ENCODE measurements at regions not wholly inside any gene's neighbourhood (a gene's known extent, or its start where the extent isn't known, plus 50 kb on each side); places are given as distances from the start of the nearest gene placed in this dataset.
"Not testable (repeated sequence)": the region's sequence is repeated elsewhere in the genome, so short reads cannot be mapped to it uniquely, and the experiment has no call there.

DNA sequence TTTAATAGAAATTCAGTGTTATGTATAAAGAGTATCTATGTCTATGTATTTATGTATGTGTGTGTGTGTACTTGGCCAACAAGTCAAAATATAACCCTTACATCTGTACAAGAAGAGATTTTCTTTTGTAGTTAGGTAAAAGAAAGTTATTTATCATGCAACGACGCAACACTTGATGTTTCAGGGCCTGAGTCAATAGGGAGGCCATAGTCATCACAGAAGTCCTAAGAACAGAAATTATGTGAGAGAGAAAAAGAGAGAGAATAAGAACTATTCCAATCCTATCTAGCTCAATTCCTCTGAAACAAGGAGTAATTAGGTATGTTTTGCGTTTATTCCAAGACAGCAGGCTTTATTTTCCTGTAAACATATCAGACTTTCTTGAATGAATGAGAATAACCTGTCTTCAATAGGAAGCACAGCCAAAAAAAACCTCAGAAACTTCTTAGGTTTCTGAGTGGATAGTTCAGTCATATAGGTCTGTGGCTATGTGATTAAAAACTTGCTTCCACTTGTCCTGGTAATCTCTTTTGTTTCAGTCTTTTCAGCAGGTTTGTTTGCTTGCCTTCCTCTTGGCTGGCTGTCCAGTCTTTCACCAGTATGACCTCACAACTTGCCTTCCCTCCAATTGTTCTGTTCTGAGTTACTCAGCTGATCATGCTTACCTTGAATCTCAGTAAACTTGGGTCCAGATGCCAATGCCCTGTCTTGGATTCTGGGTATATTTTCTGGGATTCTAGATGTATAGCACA is 382.4 kb upstream of the GBE1 start:
- FAIRE-seq, result no peak

DNA sequence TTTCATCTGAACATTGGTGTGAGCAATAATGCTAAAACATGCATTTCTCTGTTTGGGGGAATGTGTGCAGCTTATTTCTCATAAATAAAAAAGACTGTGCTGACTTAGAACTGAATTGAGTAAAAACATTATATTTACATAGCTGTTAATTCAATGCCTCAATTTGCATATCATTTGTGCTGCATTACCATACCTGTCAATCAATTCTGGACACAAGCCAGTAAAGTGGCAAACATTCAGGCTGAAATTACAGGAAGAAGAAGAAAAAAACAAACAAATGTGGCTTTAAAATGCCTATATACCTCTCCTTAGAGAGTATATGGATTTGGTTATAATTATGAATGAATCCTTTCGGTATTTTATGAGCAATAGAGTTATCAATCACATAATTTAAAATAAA is 380.1 kb upstream of the GBE1 start:
- FAIRE-seq, result no peak

DNA sequence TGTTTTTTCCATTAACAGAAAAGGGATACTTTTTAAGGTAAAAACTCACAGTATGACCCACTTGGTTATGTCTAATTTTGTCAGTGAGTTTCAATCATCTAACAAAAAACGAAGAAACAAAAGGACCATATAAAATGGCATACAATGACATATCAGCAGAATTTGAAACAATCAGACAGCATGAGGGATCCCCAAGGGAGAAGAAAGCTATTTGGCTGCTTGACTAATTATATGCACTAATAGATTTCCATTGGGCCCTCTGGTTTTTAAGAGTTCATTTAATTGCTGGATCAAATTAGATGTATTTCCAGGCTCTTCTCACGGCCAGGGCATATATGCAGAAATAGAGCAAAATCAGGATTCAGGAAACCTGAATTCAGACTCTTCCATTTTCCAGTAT is 376.4 kb upstream of the GBE1 start:
- FAIRE-seq, result no peak

- no peak for FAIRE-seq
Observed at GRCh38 chr3:82137050-82137449, 375.6 kb upstream of the GBE1 start.

DNA sequence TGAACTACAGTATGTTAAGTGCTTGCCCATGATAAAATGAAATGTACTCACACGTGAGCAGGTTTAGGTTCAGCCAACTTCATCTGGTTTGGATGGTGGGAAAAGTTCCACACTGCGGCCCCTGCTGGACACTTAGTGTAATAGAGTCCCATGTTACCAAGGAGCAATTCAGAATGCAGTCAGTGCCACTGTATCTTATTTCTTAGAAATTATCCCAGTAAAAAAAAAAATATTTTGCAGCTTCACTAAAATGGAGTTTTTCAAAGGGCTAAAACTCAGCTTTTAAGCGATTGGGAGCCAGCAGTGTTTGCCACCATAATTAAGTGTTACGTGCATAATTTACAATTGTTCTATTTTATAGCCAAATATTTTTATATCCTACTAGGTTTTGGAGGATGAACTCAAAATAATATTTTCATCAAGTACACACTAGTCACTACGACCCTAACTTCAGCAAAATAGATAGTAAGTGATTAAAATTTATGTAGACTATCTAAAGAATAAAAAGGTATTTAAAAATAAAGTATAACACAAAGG is 371.7 kb upstream of the GBE1 start:
- peak; percentile 79 for FAIRE-seq

DNA sequence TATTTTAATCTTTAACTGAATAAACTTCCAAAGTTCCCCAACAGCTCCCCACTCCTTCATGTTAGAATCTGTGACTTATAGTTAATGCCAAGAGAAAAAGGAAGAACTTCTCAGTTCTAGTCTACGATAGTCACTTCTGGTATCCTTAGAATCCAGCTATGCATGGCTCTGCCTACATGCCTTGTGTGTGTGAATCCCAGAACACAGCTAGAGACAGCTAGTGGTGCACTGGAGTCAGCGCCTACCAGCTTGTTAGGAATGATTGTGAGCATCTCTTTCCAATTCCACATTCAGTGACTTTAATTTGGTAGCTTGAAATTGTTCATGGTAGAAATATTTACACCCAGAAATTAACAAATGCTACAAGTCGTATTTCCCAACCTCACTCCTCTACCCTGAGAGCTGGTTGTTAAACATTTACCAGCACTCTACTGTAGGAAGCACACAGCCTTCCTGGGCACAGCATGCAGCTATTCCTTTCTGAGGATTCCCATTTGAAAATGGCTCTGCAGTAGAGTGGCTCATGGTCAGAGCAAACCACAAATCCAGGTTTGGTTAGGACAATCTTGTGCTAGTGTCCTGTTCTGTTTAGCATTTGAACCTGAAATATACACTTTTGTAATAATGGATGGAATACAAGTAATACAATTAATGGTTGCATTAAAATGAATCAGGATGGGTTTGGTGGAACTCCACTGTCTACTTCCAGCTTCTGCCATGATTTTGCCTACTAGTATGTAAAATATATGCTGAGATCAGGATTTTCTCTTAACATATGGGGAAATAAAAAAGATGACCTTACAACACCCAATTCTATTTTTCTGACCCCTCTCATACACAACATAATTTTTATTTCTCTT is 371.0 kb upstream of the GBE1 start:
- FAIRE-seq, result no peak

DNA sequence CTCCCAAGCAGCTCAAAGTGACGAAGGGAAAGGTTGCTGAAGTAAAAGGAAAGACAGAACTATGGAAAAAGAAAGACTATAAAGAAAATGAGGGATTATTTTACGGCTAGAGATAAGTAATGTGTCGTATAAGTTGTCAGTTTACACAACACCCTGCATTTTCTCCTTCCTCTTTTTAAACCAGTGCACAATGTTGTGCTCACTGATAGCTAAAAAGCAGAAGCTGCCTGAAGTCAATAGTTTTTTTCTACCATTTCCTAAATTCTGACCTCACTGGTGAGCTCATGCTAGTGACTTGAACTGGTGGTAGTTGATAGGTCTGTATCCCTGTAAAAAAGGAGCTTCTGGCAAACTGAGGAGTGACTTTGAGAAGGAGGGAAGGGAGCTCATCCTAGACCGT is 368.6 kb upstream of the GBE1 start:
- no peak for FAIRE-seq

DNA sequence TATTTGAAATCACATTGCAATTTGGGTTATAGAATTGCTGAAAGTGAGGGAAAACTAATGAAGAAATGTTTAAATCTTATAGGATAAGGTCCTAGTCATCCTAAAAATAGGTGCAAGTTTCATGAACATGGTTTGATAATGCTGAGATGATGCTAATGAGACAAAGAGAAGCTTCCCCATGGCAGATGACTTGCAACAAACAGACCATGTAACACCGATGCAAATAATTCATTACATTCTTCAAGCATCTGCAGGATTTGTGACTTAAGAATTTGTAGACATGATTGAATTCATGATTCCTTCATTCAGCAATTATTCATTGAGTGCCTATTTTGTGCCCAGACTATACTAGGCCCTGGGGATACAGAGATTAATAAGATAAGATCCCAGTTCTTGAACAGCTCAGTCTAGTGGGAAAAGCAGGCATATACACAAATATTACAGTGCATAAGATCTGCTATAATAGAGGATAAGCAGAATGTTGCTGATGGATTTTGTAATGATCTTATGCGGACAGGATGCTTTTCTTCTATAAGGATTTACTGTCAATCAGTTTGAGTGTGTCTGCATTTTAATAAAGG is 367.9 kb upstream of the GBE1 start:
- no peak for FAIRE-seq

- no peak for FAIRE-seq
Observed at GRCh38 chr3:82128271-82128670, 366.8 kb upstream of the GBE1 start.

DNA sequence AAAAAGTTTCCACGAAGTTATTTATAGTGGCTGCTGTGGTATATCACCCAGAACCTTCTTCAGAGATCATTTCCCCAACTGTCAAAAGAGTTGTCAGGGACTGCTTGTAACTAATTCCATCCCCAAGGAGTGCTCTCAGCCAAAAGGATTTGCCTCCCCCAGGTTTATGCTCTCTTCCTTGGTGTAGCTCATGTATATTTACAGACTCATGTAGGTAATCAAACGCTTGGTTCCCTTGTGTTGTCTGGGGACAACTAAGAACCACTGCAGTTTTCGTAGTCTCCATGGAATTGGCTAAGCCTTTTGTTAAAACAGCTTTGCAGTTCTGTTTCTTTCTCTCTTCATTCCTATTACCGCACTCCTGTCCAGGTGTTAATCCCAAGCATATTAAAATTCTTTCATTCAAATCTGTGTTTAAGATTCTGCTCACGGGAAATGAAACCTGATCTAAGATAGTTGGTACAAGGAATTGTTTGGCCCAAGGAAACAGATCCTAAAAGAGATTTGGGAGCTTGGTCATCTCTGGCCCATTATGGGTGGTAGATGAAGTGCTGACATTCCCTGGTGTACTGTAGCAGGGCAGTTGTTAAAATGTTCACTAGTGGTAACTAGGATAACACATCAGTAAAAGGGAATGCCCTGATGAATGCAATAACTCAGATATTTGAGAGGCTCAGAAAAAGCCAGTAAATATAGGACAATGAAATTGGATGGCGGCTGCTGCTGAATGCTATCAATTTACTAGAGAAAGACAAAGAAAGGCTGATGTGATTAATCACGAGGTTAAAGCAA is 361.3 kb upstream of the GBE1 start:
- no peak for FAIRE-seq

DNA sequence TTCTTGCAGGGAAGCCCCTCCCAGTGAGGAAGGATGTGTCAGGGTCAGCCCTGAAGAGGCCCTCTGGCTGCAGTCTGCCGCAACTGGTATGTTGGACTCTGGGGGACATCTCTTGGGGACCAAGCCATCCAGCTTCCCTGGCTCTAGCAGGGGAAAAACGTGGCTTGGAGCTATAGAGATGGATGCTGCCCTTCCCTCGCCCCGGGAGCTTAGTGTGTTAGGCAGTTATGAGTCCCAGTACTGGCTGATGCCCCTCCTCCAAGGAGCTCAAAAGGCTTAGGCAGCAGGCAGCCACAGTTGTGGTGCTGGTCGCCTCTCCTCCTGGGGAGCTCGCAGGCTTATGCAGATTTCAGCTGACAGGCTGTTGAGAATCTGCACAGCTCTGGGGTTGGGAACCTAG is 353.1 kb upstream of the GBE1 start:
- FAIRE-seq, result no peak

DNA sequence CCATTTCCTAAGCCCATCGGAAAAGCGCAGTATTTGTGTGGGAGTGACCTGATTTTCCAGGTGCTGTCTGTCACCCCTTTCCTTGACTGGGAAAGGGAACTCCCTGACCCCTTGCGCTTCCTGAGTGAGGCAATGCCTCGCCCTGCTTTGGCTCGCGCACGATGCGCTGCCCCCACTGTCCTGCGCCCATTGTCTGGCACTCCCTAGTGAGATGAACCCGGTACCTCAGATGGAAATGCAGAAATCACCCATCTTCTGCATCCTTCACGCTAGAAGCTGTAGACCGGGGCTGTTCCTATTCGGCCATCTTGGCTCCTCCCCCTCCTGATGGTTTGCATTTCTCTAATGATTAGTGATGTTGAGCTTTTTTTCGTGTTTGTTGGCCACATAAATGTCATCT is 349.3 kb upstream of the GBE1 start:
- FAIRE-seq, result not testable (repeated sequence)

DNA sequence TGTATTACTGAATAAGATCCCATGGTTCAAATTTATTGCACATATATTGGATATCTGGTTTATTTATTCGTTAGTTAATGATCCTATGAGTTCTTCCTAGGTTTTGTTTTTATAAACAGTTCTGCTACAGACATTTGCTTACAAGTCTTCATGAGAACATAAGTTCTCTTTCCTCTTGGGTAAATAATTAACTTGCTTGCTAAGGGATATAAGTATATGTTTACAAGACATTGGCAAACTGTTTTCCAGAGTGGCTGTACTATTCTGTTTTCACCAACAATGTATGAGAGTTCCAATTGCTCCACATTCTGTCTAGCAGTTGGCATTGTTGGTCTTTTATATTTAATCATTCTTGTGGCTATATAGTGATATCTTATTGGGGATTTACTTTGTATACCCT is 341.8 kb upstream of the GBE1 start:
- no peak for FAIRE-seq

GRCh38 chr3:82100378-82100777 is 338.9 kb upstream of the GBE1 start:
- FAIRE-seq, result no peak

DNA sequence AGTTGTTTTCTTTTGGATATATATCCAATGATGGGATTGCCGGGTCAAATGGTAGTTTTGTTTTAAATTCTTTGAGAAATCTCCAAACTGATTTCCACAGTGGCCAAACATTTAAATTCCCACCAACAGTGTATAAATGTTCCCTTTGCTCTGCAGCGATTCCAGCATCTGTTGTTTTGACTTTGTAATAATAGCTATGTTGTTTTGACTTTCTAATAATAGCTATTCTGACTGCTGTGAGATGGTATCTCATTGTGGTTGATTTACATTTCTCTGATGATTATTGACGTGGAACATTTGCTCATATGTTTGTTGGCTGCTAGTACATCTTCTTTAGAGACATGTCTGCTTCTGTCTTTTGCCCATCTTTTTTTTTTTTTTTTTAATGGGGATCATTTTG is 332.2 kb upstream of the GBE1 start:
- FAIRE-seq, result no peak

- FAIRE-seq, result no peak
Observed at GRCh38 chr3:82088749-82089148, 327.3 kb upstream of the GBE1 start.

GRCh38 chr3:82087958-82088357 is 326.5 kb upstream of the GBE1 start:
- FAIRE-seq, result no peak

DNA sequence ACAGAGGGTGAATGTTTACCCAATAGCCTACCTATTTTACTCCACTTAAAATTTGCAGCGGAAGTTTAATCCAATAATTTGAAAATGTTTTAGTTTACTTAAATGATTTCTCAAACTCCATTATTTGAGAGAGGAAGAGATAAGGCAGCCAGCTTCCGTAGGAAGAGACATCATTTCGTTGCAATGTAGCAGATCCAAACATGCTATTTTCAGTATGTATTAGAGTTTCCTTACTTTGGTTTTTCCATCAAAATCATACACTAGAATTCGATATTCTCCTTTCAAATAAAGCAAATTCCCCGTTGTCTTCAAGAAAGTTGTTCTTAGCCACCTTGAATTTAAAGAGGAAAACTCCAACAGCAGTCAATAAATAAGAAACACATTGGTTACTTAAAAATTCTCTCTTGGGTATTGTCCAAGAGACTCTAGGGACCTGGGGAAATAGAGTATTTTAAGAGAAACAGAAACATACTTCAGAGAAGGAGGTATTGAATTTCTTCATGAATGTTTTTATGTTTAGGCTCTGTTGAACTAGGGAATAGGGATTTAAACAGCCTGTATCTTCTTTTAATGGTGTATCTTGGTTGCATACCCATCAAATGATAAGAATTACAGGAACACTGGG is 324.5 kb upstream of the GBE1 start:
- FAIRE-seq, result no peak

DNA sequence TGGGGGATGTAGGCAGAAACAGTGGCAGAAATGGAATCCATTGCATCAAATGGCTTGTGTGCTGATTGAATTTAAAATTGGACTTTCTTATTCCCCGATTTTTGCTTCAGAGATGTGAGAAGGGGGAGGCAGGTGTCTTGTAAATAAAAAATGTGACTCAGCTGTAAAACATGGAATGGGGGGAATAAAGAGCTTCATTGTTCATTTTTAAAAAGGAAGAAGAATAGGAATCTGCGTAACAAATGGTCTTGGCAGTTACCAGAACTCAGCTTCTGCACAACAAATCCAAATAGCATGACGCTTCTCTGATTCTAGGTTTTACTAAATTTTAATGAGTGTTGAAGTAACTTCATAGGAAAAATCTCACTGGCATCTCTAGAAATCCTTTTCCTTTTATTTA is 323.9 kb upstream of the GBE1 start:
- FAIRE-seq, result no peak

GRCh38 chr3:82084824-82085223 is 323.4 kb upstream of the GBE1 start:
- FAIRE-seq, result no peak

DNA sequence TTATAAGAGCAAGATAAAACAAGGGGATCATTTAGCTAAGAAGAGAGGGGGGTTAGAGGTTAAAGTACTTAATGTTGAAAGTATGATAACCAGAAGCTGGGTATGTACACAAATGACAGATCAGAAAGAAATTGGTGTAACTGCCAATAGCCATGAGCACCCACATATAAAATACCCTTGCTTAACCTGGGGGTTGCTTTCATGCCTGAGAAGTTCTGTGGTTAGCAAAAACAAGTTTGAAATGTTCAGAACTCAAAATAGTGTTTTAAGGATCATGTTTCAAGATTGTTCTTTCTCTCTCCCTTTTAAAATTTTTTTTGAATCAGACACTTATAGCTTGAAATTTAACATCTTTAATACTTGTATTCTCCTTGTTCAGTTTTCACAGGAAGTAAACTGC is 321.4 kb upstream of the GBE1 start:
- no peak for FAIRE-seq

DNA sequence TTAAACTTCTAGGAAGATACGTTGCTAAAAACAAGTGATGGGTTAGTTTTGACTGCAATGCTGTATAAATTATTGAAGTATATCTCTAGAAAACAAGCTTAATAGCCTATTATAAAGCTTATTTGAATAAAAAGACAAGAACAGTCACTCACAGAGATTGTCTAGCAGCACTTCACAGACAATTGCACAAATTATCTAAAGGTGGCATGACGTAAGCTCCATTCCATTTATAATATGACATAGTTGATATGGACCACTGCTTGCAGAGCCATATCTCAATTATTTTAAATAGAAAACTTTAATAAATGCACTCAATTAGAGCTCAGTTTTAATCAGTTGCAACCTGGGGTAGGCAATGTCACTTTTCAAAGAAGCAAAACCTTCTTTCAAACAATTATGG is 319.9 kb upstream of the GBE1 start:
- no peak for FAIRE-seq

DNA sequence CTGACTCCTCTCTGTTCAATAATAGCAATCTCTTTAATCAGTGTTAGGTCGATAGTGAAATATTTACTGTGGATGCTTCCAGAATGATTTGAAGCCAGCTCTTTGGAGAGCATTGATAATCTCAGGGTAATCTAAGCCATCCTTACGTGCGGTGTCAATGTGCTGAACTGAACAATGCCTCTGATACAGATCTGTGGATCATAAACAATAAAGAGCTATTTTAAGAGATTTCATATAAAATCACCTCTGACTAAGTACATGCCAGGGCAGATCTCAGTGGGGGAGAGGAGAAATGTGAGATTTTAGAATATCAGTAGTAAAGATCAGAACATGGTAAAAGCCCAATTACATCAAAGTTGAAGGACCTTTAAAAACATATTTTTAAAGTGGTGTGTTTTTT is 319.3 kb upstream of the GBE1 start:
- no peak for FAIRE-seq
